ENCODE measurements at regions not wholly inside any gene's neighbourhood (a gene's known extent, or its start where the extent isn't known, plus 50 kb on each side); places are given as distances from the start of the nearest gene placed in this dataset.

- no peak for DNase-seq
- Histone ChIP-seq H3K4me2 (ENCODE audit: low read length) (no peak overlapping the region), H3K56ac (ENCODE audit: low read length) (no peak overlapping the region), H4K5ac (ENCODE audit: low read length) (no peak overlapping the region), H3K79me2 (ENCODE audit: control insufficient read depth, insufficient read depth, low read length) (no peaks in the 10 kb centered on the region), H2BK120ac (ENCODE audit: low read depth, low read length) (no peak overlapping the region), H2BK15ac (replicated peaks; ENCODE audit: low read depth) (no peak overlapping the region), H3K27ac (ENCODE audit: low read depth, low read length) (no peak overlapping the region), H3K18ac (ENCODE audit: low read length) (no peak overlapping the region), H3K27me3 (ENCODE audit: insufficient read depth, low read length, poor library complexity) (no peaks in the 10 kb centered on the region), H3K23ac (ENCODE audit: low read length) (no peak overlapping the region), H3K79me1 (ENCODE audit: low read length) (no peaks in the 10 kb centered on the region), H2AK5ac (ENCODE audit: low read length) (no peak overlapping the region), H3K9ac (ENCODE audit: low read length) (no peak overlapping the region), H2BK5ac (ENCODE audit: low read length) (no peak overlapping the region), H3K4me1 (ENCODE audit: control insufficient read depth, low read depth, low read length) (no peaks in the 10 kb centered on the region), H4K8ac (ENCODE audit: low read depth, low read length) (no peak overlapping the region), H3K36me3 (ENCODE audit: control insufficient read depth, insufficient read depth, low read length) (no peaks in the 10 kb centered on the region), H3K4ac (ENCODE audit: low read depth, low read length) (no peak overlapping the region), H3K4me3 (ENCODE audit: low read length) (no peak overlapping the region)
- WGBS (ENCODE audit: extremely low coverage, insufficient coverage, low lambda C conversion rate), result no CpG with 5 or more reads among the region's 4 CpGs
These were observed 256.0 kb upstream of the SFRP2 start for GRCh38 chr4:154044742-154045485.

- Histone ChIP-seq H3K4me2 (ENCODE audit: low read length) (no peak overlapping the region), H3K56ac (ENCODE audit: low read length) (no peak overlapping the region), H3K27me3 (ENCODE audit: insufficient read depth, low read length, poor library complexity) (no peaks in the 10 kb centered on the region), H2BK120ac (ENCODE audit: low read depth, low read length) (no peak overlapping the region), H3K4me3 (ENCODE audit: low read length) (no peak overlapping the region), H3K79me2 (ENCODE audit: control insufficient read depth, insufficient read depth, low read length) (no peaks in the 10 kb centered on the region), H3K4me1 (ENCODE audit: control insufficient read depth, low read depth, low read length) (no peaks in the 10 kb centered on the region), H3K9ac (ENCODE audit: low read length) (no peak overlapping the region), H2BK5ac (ENCODE audit: low read length) (no peak overlapping the region), H2AK5ac (ENCODE audit: low read length) (no peak overlapping the region), H3K23ac (ENCODE audit: low read length) (no peak overlapping the region), H4K8ac (ENCODE audit: low read depth, low read length) (no peak overlapping the region), H3K27ac (ENCODE audit: low read depth, low read length) (no peak overlapping the region), H3K36me3 (ENCODE audit: control insufficient read depth, insufficient read depth, low read length) (no peaks in the 10 kb centered on the region), H2BK15ac (replicated peaks; ENCODE audit: low read depth) (no peak overlapping the region), H3K4ac (ENCODE audit: low read depth, low read length) (no peak overlapping the region), H4K5ac (ENCODE audit: low read length) (no peak overlapping the region), H3K79me1 (ENCODE audit: low read length) (no peaks in the 10 kb centered on the region), H3K18ac (ENCODE audit: low read length) (no peak overlapping the region)
- WGBS (ENCODE audit: extremely low coverage, insufficient coverage, low lambda C conversion rate), result no CpG with 5 or more reads among the region's 4 CpGs
- DNase-seq, result no peak
These were observed 255.2 kb upstream of the SFRP2 start for GRCh38 chr4:154044108-154044531.

- no peak overlapping the region for H4K5ac ChIP-seq (ENCODE audit: low read length)
- H3K4me1 ChIP-seq (ENCODE audit: control insufficient read depth, low read depth, low read length), result no peaks in the 10 kb centered on the region
- DNase-seq, result no peak
- no peak overlapping the region for H2BK120ac ChIP-seq (ENCODE audit: low read depth, low read length)
- no peak overlapping the region for H3K23ac ChIP-seq (ENCODE audit: low read length)
- no peak overlapping the region for H3K4me2 ChIP-seq (ENCODE audit: low read length)
- H2BK15ac ChIP-seq (replicated peaks; ENCODE audit: low read depth), result no peak overlapping the region
- no peaks in the 10 kb centered on the region for H3K79me1 ChIP-seq (ENCODE audit: low read length)
- no peak overlapping the region for H3K4me3 ChIP-seq (ENCODE audit: low read length)
- H2AK5ac ChIP-seq (ENCODE audit: low read length), result no peak overlapping the region
- H3K27ac ChIP-seq (ENCODE audit: low read depth, low read length), result no peak overlapping the region
- H3K9ac ChIP-seq (ENCODE audit: low read length), result no peak overlapping the region
- no peak overlapping the region for H2BK5ac ChIP-seq (ENCODE audit: low read length)
- H3K56ac ChIP-seq (ENCODE audit: low read length), result no peak overlapping the region
- H3K18ac ChIP-seq (ENCODE audit: low read length), result no peak overlapping the region
- H3K79me2 ChIP-seq (ENCODE audit: control insufficient read depth, insufficient read depth, low read length), result no peaks in the 10 kb centered on the region
- H3K27me3 ChIP-seq (ENCODE audit: insufficient read depth, low read length, poor library complexity), result no peaks in the 10 kb centered on the region
- WGBS (ENCODE audit: extremely low coverage, insufficient coverage, low lambda C conversion rate), result no CpG with 5 or more reads among the region's 5 CpGs
- H3K4ac ChIP-seq (ENCODE audit: low read depth, low read length), result no peak overlapping the region
- H4K8ac ChIP-seq (ENCODE audit: low read depth, low read length), result no peak overlapping the region
- H3K36me3 ChIP-seq (ENCODE audit: control insufficient read depth, insufficient read depth, low read length), result no peaks in the 10 kb centered on the region
These were observed 252.8 kb upstream of the SFRP2 start for GRCh38 chr4:154041640-154042039.

GRCh38 chr4:154039435-154040343, 250.8 kb upstream of the SFRP2 start:
- no peak overlapping the region for H3K23ac ChIP-seq (ENCODE audit: low read length)

GRCh38 chr4:154036856-154037255, 248.0 kb upstream of the SFRP2 start:
- no peak overlapping the region for H3K27ac ChIP-seq (ENCODE audit: low read depth, low read length)
- no peak overlapping the region for H3K9ac ChIP-seq (ENCODE audit: low read length)
- no peak overlapping the region for H3K4ac ChIP-seq (ENCODE audit: low read depth, low read length)
- no peak overlapping the region for H4K5ac ChIP-seq (ENCODE audit: low read length)
- no peak overlapping the region for H2AK5ac ChIP-seq (ENCODE audit: low read length)
- no peak overlapping the region for H3K4me2 ChIP-seq (ENCODE audit: low read length)
- no peak overlapping the region for H3K23ac ChIP-seq (ENCODE audit: low read length)
- no CpG with 5 or more reads among the region's 3 CpGs for WGBS (ENCODE audit: extremely low coverage, insufficient coverage, low lambda C conversion rate)
- H4K8ac ChIP-seq (ENCODE audit: low read depth, low read length), result no peak overlapping the region
- no peak overlapping the region for H2BK5ac ChIP-seq (ENCODE audit: low read length)
- H3K56ac ChIP-seq (ENCODE audit: low read length), result no peak overlapping the region
- no peak overlapping the region for H3K18ac ChIP-seq (ENCODE audit: low read length)
- H3K4me1 ChIP-seq (ENCODE audit: control insufficient read depth, low read depth, low read length), result no peaks in the 10 kb centered on the region
- no peaks in the 10 kb centered on the region for H3K79me1 ChIP-seq (ENCODE audit: low read length)
- no peak for DNase-seq
- no peak overlapping the region for H2BK120ac ChIP-seq (ENCODE audit: low read depth, low read length)
- H3K79me2 ChIP-seq (ENCODE audit: control insufficient read depth, insufficient read depth, low read length), result no peaks in the 10 kb centered on the region
- H2BK15ac ChIP-seq (replicated peaks; ENCODE audit: low read depth), result no peak overlapping the region
- H3K27me3 ChIP-seq (ENCODE audit: insufficient read depth, low read length, poor library complexity), result no peaks in the 10 kb centered on the region
- H3K36me3 ChIP-seq (ENCODE audit: control insufficient read depth, insufficient read depth, low read length), result no peaks in the 10 kb centered on the region
- H3K4me3 ChIP-seq (ENCODE audit: low read length), result no peak overlapping the region

More at GRCh38 chr4:154039435-154040343, 250.8 kb upstream of the SFRP2 start:
- Histone ChIP-seq H3K27me3 (ENCODE audit: insufficient read depth, low read length, poor library complexity) (no peaks in the 10 kb centered on the region), H3K9ac (ENCODE audit: low read length) (no peak overlapping the region), H3K27ac (ENCODE audit: low read depth, low read length) (no peak overlapping the region), H3K56ac (ENCODE audit: low read length) (no peak overlapping the region), H3K36me3 (ENCODE audit: control insufficient read depth, insufficient read depth, low read length) (no peaks in the 10 kb centered on the region), H4K8ac (ENCODE audit: low read depth, low read length) (no peak overlapping the region), H2AK5ac (ENCODE audit: low read length) (no peak overlapping the region), H2BK15ac (replicated peaks; ENCODE audit: low read depth) (no peak overlapping the region), H2BK5ac (ENCODE audit: low read length) (no peak overlapping the region), H3K79me2 (ENCODE audit: control insufficient read depth, insufficient read depth, low read length) (no peaks in the 10 kb centered on the region), H2BK120ac (ENCODE audit: low read depth, low read length) (no peak overlapping the region), H3K4ac (ENCODE audit: low read depth, low read length) (no peak overlapping the region), H4K5ac (ENCODE audit: low read length) (no peak overlapping the region), H3K4me3 (ENCODE audit: low read length) (no peak overlapping the region), H3K4me1 (ENCODE audit: control insufficient read depth, low read depth, low read length) (no peaks in the 10 kb centered on the region), H3K4me2 (ENCODE audit: low read length) (no peak overlapping the region), H3K79me1 (ENCODE audit: low read length) (no peaks in the 10 kb centered on the region), H3K18ac (ENCODE audit: low read length) (no peak overlapping the region)
- WGBS (ENCODE audit: extremely low coverage, insufficient coverage, low lambda C conversion rate), result no CpG with 5 or more reads among the region's 4 CpGs
- no peak for DNase-seq

Data from mesendoderm (in vitro differentiated cells).